T-helper 2 cell treated with Interferon-gamma antibody and Interleukin-4, amounts not matched to agents 5 μg/mL and 100 μg/mL, for 36 hours (primary cell): ENCODE measurements at regions not wholly inside any gene's neighbourhood (a gene's known extent, or its start where the extent isn't known, plus 50 kb on each side); places are given as distances from the start of the nearest gene placed in this dataset.

Source experiments
- DNase-seq: peaks from one replicate; pipeline ENCODE4 v3.0.0; 2021; ENCODE audit warnings: low spot score
- H3K27ac Mint-ChIP-seq: one replicate; pipeline ENCODE4 v1.8.0; 2021; ENCODE audit warnings: mild to moderate bottlenecking, mixed read lengths
- H3K27me3 Mint-ChIP-seq: one replicate; pipeline ENCODE4 v1.8.0; 2021; ENCODE audit warnings: low read depth, mixed read lengths
- H3K36me3 Mint-ChIP-seq: one replicate; pipeline ENCODE4 v1.8.0; 2021; ENCODE audit warnings: low read depth, mixed read lengths
- H3K4me1 Mint-ChIP-seq: one replicate; pipeline ENCODE4 v1.8.0; 2021; ENCODE audit warnings: low read depth, mixed read lengths
- H3K4me3 Mint-ChIP-seq: one replicate; pipeline ENCODE4 v1.8.0; 2022; ENCODE audit warnings: mild to moderate bottlenecking, moderate library complexity, mixed read lengths
- H3K9me3 Mint-ChIP-seq: one replicate; pipeline ENCODE4 v1.8.0; 2021; ENCODE audit warnings: mixed read lengths

DNA sequence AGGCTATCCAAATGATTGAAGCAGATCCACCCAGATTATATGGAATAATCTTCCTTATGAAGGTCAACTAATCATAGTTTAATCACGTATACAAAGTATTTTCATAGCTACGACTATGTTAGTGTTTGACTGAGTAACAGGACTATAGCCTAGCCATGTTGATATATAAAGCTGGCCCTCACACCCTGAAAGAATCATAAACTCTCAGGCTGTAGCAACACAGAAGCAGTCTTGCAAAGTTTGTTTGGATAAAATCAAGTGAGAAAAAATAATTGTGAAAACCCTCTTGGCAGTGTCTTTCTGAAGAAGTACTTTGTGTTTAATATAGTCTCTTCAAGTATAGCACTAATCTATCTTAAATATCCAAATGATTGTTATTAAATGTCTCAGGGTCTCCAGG is 374.5 kb upstream of the DAB2 start:
- no peaks in the 10 kb centered on the region for H3K4me1 Mint-ChIP-seq
- H3K27ac Mint-ChIP-seq, result no peak overlapping the region
- H3K27me3 Mint-ChIP-seq, result peaks cover 3% of the 10 kb centered on the region
- H3K36me3 Mint-ChIP-seq, result no peaks in the 10 kb centered on the region
- no peak overlapping the region for H3K4me3 Mint-ChIP-seq
- no peak for DNase-seq
- no peaks in the 10 kb centered on the region for H3K9me3 Mint-ChIP-seq

- Mint-ChIP-seq H3K4me3 (no peak overlapping the region), H3K27ac (no peak overlapping the region), H3K9me3 (no peaks in the 10 kb centered on the region), H3K4me1 (no peaks in the 10 kb centered on the region), H3K27me3 (no peaks in the 10 kb centered on the region), H3K36me3 (no peaks in the 10 kb centered on the region)
- DNase-seq, result no peak
Measured at GRCh38 chr5:39794513-39795210, 369.9 kb upstream of the DAB2 start.

- DNase-seq, result no peak
- Mint-ChIP-seq H3K36me3 (no peaks in the 10 kb centered on the region), H3K27me3 (no peaks in the 10 kb centered on the region), H3K27ac (no peak overlapping the region), H3K4me3 (no peak overlapping the region), H3K4me1 (no peaks in the 10 kb centered on the region), H3K9me3 (peaks cover 6% of the 10 kb centered on the region)
Measured at GRCh38 chr5:39785410-39785809, 360.6 kb upstream of the DAB2 start.

DNA sequence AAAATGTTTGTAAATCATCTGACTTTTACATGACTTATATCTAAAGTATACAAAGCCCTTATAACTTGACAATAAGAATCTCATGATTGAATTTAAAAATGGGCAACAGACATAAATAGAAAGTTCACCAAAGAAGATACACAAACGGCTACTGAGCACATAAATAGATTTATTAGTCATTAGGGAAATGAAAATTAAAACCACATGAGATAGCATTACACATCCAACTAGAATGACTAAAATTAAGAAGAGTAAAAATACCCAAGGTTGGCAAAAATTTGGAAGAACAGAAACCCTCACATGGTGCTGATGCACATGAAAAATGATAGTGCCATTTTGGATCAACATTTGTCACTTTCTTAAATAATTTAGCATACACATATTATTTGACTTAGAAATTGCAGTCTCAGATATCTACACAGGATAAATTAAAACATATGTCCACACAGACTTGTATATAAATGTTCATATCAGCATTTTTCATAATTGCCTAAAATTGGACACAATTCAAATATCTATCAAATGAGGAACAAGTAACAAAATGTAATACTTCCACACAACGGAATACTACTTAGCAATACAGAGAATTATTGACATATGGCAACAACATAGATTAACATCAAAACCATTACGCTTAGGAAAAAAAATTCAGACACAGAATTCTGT is 359.1 kb upstream of the DAB2 start:
- no peaks in the 10 kb centered on the region for H3K27me3 Mint-ChIP-seq
- H3K27ac Mint-ChIP-seq, result no peak overlapping the region
- H3K9me3 Mint-ChIP-seq, result peaks cover 6% of the 10 kb centered on the region
- no peak for DNase-seq
- H3K36me3 Mint-ChIP-seq, result no peaks in the 10 kb centered on the region
- no peak overlapping the region for H3K4me3 Mint-ChIP-seq
- H3K4me1 Mint-ChIP-seq, result no peaks in the 10 kb centered on the region

- H3K36me3 Mint-ChIP-seq, result no peaks in the 10 kb centered on the region
Measured at GRCh38 chr5:39780347-39780746, 355.6 kb upstream of the DAB2 start.

GRCh38 chr5:39779831-39780230 is 355.1 kb upstream of the DAB2 start:
- H3K27ac Mint-ChIP-seq, result no peak overlapping the region
- H3K27me3 Mint-ChIP-seq, result no peaks in the 10 kb centered on the region
- H3K4me3 Mint-ChIP-seq, result no peak overlapping the region
- no peak for DNase-seq
- no peaks in the 10 kb centered on the region for H3K9me3 Mint-ChIP-seq
- H3K4me1 Mint-ChIP-seq, result no peaks in the 10 kb centered on the region
- H3K36me3 Mint-ChIP-seq, result no peaks in the 10 kb centered on the region

More at GRCh38 chr5:39780347-39780746, 355.6 kb upstream of the DAB2 start:
- H3K27ac Mint-ChIP-seq, result no peak overlapping the region
- DNase-seq, result no peak
- H3K4me1 Mint-ChIP-seq, result no peaks in the 10 kb centered on the region
- no peak overlapping the region for H3K4me3 Mint-ChIP-seq
- H3K27me3 Mint-ChIP-seq, result no peaks in the 10 kb centered on the region
- no peaks in the 10 kb centered on the region for H3K9me3 Mint-ChIP-seq

- Mint-ChIP-seq H3K4me3 (no peak overlapping the region), H3K4me1 (no peaks in the 10 kb centered on the region), H3K27ac (no peak overlapping the region), H3K27me3 (peaks cover 4% of the 10 kb centered on the region), H3K36me3 (no peaks in the 10 kb centered on the region), H3K9me3 (no peaks in the 10 kb centered on the region)
- DNase-seq, result no peak
Measured at GRCh38 chr5:39775797-39776365, 351.1 kb upstream of the DAB2 start.

- Mint-ChIP-seq H3K36me3 (no peaks in the 10 kb centered on the region), H3K27me3 (peaks cover 4% of the 10 kb centered on the region), H3K9me3 (no peaks in the 10 kb centered on the region), H3K4me3 (no peak overlapping the region), H3K4me1 (no peaks in the 10 kb centered on the region), H3K27ac (no peak overlapping the region)
- DNase-seq, result no peak
Measured at GRCh38 chr5:39775086-39775796, 350.5 kb upstream of the DAB2 start.

DNA sequence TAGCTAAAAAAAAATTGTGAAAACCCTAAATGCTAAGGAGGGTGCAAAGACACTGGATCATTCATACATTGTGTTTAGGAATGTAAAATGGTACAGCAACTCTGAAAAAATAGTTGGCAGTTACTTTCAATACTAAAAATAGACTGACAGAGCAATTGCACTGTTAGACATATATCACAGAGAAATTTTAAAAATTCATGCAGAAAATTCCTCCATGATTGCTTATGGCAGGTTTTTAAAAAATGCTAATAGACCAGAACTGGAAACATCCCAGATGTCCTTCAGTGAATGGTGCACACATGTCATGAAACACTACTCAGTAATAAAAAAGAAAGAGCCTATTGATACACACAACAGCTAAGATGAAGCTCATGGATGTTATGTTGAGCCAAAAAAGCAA is 349.8 kb upstream of the DAB2 start:
- Mint-ChIP-seq H3K4me3 (no peak overlapping the region), H3K27me3 (peaks cover 4% of the 10 kb centered on the region), H3K4me1 (no peaks in the 10 kb centered on the region), H3K9me3 (no peaks in the 10 kb centered on the region), H3K27ac (no peak overlapping the region), H3K36me3 (no peaks in the 10 kb centered on the region)
- DNase-seq, result no peak

GRCh38 chr5:39772307-39772706 is 347.5 kb upstream of the DAB2 start:
- no peaks in the 10 kb centered on the region for H3K9me3 Mint-ChIP-seq
- no peaks in the 10 kb centered on the region for H3K36me3 Mint-ChIP-seq
- H3K4me3 Mint-ChIP-seq, result no peak overlapping the region
- H3K27ac Mint-ChIP-seq, result no peak overlapping the region
- no peaks in the 10 kb centered on the region for H3K4me1 Mint-ChIP-seq
- H3K27me3 Mint-ChIP-seq, result peaks cover 7% of the 10 kb centered on the region
- DNase-seq, result no peak

GRCh38 chr5:39767916-39768315 is 343.1 kb upstream of the DAB2 start:
- Mint-ChIP-seq H3K36me3 (no peaks in the 10 kb centered on the region), H3K4me1 (no peaks in the 10 kb centered on the region), H3K4me3 (no peak overlapping the region), H3K9me3 (no peaks in the 10 kb centered on the region), H3K27me3 (peaks cover 10% of the 10 kb centered on the region), H3K27ac (no peak overlapping the region)
- DNase-seq, result no peak

DNA sequence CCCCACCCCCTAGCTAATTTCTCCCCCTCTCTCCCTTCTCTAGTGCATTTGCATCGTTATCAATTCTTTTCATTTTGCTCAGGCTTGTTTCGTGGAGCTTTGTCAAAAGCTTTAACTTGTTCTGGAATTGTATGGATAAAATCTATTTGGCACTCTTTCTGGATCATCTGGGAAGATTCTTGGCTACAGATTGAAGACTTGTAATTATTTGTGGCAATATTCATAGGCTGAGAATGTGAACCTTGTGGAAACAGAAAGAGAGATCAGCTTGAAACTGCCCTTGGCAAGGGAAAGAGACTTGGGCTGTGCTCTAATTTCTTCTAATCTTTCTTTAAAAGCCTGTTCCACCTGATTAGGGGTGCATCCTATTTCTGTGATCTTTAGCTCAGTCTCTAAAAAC is 340.6 kb upstream of the DAB2 start:
- no peaks in the 10 kb centered on the region for H3K36me3 Mint-ChIP-seq
- DNase-seq, result no peak
- H3K9me3 Mint-ChIP-seq, result no peaks in the 10 kb centered on the region
- peaks cover 6% of the 10 kb centered on the region for H3K27me3 Mint-ChIP-seq
- H3K27ac Mint-ChIP-seq, result no peak overlapping the region
- no peak overlapping the region for H3K4me3 Mint-ChIP-seq
- no peaks in the 10 kb centered on the region for H3K4me1 Mint-ChIP-seq

- Mint-ChIP-seq H3K27ac (no peak overlapping the region), H3K36me3 (no peaks in the 10 kb centered on the region), H3K4me1 (no peaks in the 10 kb centered on the region), H3K4me3 (no peak overlapping the region), H3K9me3 (no peaks in the 10 kb centered on the region), H3K27me3 (peaks cover 3% of the 10 kb centered on the region)
- no peak for DNase-seq
Measured at GRCh38 chr5:39762761-39763160, 338.0 kb upstream of the DAB2 start.
